Mucosa of descending colon (tissue), 3 donors: ENCODE measurements at regions not wholly inside any gene's neighbourhood (a gene's known extent, or its start where the extent isn't known, plus 50 kb on each side); places are given as distances from the start of the nearest gene placed in this dataset.
"Not testable (repeated sequence)": the region's sequence is repeated elsewhere in the genome, so short reads cannot be mapped to it uniquely, and the experiment has no call there.

Experiments
- ATAC-seq: fragments of 200-7000 bp; cut with Tn5 transposase; one replicate; pipeline ENCODE4 v1.9.1; 2020; ENCODE audit warnings: mild to moderate bottlenecking, moderate library complexity
- DNase-seq, 3 donors: peaks; one replicate each; pipeline ENCODE4 v3.0.0-alpha.2; 2020
- H3K36me3 ChIP-seq: fragments of 200-600 bp; one replicate; pipeline ENCODE4 v1.8.0; 2021; ENCODE audit warnings: low read depth, mild to moderate bottlenecking
- H3K4me1 ChIP-seq: fragments of 200-600 bp; one replicate; pipeline ENCODE4 v1.8.0; 2021; ENCODE audit warnings: low read depth, mild to moderate bottlenecking
- H3K4me3 ChIP-seq: fragments of 200-600 bp; one replicate; pipeline ENCODE4 v1.8.0; 2021; ENCODE audit warnings: mild to moderate bottlenecking
- H3K9me3 ChIP-seq: fragments of 200-600 bp; one replicate; pipeline ENCODE4 v1.8.0; 2021; ENCODE audit warnings: mild to moderate bottlenecking
- CTCF ChIP-seq: fragments of 200-600 bp; IDR thresholded peaks from one replicate; pipeline ENCODE4 v1.8.0; 2022; ENCODE audit warnings: antibody characterized with exemption, mild to moderate bottlenecking
- intact Hi-C, 2 donors: fragments of 100-400 bp; cut with DNase I in 1 of 2; cut with micrococcal nuclease in 1 of 2; formaldehyde crosslinking; loops; one replicate each; pipeline versions ENCODE4 v1.11.0 to v1.11.1; 2022; cut with DNase I, micrococcal nuclease
- donor health status: DM: no; HTN: no; CAD: no; lungs with moderate emphysema.
- donor health status: DM: no; HTN: no; CAD: no.
- donor health status: DM: no; HTN: yes; CAD: no.

DNA sequence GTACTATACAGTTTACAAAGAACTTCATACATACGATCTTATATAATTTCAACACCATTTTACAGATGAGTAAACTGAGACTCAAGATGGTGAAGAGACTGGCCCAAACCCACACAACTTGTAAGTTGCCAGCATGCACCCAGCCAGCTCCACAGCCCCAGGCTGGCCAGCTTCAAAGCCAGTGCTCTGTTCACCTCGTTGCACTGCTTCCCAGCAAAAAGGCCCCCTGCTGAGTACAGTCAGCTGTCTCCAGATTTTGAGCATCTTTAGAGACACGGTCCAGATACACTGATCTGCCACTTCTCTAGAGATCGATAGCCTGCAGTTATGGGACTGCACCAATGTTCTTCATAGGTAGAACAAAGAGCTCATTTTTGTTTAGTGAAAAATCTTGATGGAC lies 257.2 kb upstream of the CHAC2 start:
- DNase-seq = no peak
- no peak overlapping the region for H3K4me3 ChIP-seq
- H3K9me3 ChIP-seq = no peaks in the 10 kb centered on the region
- no peak for TF ChIP-seq CTCF
- no peak for ATAC-seq
- intact Hi-C loops = no loop called here
- H3K4me1 ChIP-seq = no peaks in the 10 kb centered on the region
- H3K36me3 ChIP-seq = no peaks in the 10 kb centered on the region

DNA sequence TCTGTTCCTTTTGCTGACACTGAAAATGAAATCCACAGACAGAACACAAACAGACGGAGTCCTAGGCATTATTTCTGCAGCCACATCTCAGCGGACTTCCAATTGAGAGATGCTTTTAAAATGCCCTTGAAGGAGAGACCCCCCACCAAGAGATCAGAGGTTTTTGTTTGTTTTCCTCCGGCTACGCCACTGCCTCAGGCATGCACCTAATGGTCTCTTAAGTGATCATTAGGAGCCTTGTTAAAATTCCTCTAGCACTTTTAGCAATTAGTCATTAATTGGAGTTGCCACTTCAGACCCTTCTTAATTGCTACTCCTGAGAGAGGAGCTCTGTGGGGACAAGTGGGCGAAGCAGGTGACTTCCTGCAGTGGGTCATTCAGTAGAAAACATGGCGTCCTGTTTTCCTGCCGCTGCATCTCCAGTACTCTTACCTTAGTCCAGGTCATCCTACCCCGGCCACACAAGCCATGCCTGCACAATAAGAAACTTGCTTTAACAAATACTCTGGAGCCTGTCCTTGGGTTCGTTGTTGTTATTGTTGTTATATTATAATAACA lies 257.7 kb upstream of the CHAC2 start:
- H3K4me1 ChIP-seq = no peaks in the 10 kb centered on the region
- H3K36me3 ChIP-seq = no peaks in the 10 kb centered on the region
- intact Hi-C loops = no loop called here
- no peak overlapping the region for H3K4me3 ChIP-seq
- no peak for TF ChIP-seq CTCF
- H3K9me3 ChIP-seq = no peaks in the 10 kb centered on the region
- DNase-seq (no peak), ATAC-seq (no peak)

DNA sequence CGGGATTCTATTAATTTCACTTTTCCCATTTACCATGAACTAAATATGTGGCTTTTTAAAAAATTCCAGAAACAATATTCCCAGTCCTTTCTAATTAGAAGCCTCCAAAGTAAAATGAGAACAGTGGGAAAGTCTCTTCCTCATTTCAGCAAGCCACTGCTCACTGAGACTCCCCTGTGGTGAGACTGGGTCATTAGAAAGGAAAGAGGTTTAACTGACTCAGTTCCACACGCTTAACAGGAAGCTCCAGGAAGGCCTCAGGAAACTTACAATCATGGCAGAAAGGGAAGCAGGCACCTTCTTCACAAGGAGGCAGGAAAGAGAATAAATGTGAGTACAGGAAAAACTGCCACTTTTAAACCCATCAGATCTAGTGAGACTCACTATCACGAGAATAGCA lies 258.9 kb upstream of the CHAC2 start:
- Histone ChIP-seq H3K4me1 (no peaks in the 10 kb centered on the region), H3K36me3 (no peaks in the 10 kb centered on the region), H3K9me3 (no peaks in the 10 kb centered on the region), H3K4me3 (no peak overlapping the region)
- no peak for DNase-seq
- TF ChIP-seq CTCF = no peak
- intact Hi-C loops = no loop called here
- ATAC-seq = no peak

GRCh38 chr2:53507070-53507469 lies 260.5 kb upstream of the CHAC2 start:
- ATAC-seq, intact Hi-C loops, H3K4me1 ChIP-seq, DNase-seq, H3K9me3 ChIP-seq, H3K36me3 ChIP-seq, H3K4me3 ChIP-seq: not testable (repeated sequence)

DNA sequence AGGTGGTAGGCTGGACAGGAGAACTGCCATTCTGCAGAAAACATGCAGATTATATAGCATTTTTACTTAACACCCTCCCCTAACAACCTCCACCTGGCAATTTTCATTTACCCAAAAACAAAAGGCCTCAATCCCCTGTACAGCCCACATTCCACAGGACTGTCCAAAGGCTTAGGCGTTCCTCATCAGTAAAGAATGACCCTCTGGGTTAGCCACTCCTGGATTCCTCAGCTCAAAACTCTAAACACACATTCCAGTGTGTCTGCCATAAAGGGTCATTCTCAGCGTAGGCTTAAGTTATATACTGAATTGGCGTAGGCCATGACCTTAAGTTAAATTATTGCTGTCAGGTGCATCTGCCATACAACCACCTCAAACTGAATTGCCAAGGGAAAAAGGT lies 261.8 kb upstream of the CHAC2 start:
- DNase-seq = no peak
- no peak for ATAC-seq
- Histone ChIP-seq H3K4me3 (no peak overlapping the region), H3K9me3 (no peaks in the 10 kb centered on the region), H3K4me1 (no peaks in the 10 kb centered on the region), H3K36me3 (no peaks in the 10 kb centered on the region)
- intact Hi-C loops = no loop called here
- TF ChIP-seq CTCF = no peak

DNA sequence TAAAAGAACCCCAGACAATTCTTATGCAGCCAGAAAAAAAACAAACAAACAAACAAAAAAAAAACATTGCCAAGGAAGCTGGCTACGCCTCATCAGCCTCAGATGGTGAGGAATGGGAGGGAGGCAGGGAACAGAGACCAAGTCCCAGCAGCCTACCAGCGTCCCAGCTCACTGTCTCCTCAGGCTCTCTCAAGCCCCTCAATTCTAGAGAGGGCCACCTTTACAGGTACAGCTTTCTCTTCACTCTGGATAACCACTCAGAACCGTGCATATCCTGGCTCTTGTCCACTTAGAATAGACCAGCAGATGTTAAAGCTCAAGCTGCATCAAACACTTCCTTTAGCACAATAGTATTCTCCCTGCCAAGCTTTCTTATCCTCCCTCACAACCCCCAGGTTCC lies 263.1 kb upstream of the CHAC2 start:
- Histone ChIP-seq H3K4me1 (no peaks in the 10 kb centered on the region), H3K9me3 (no peaks in the 10 kb centered on the region), H3K4me3 (no peak overlapping the region), H3K36me3 (no peaks in the 10 kb centered on the region)
- ATAC-seq (no peak), DNase-seq (no peak)
- no peak for TF ChIP-seq CTCF
- intact Hi-C loops = no loop called here
